Activated CD4-positive, CD25-positive, alpha-beta regulatory T cell treated with anti-CD3 and anti-CD28 coated beads, Interleukin-2, amount 50 U/mL, for 72 hours (primary cell): ENCODE measurements at regions not wholly inside any gene's neighbourhood (a gene's known extent, or its start where the extent isn't known, plus 50 kb on each side); places are given as distances from the start of the nearest gene placed in this dataset.

Experiments used
- DNase-seq: peaks from one replicate; pipeline ENCODE4 v3.0.0; 2021

GRCh38 chr4:1459722-1460511 lies 53.7 kb upstream of the NKX1-1 start:
- no peak for DNase-seq

DNA sequence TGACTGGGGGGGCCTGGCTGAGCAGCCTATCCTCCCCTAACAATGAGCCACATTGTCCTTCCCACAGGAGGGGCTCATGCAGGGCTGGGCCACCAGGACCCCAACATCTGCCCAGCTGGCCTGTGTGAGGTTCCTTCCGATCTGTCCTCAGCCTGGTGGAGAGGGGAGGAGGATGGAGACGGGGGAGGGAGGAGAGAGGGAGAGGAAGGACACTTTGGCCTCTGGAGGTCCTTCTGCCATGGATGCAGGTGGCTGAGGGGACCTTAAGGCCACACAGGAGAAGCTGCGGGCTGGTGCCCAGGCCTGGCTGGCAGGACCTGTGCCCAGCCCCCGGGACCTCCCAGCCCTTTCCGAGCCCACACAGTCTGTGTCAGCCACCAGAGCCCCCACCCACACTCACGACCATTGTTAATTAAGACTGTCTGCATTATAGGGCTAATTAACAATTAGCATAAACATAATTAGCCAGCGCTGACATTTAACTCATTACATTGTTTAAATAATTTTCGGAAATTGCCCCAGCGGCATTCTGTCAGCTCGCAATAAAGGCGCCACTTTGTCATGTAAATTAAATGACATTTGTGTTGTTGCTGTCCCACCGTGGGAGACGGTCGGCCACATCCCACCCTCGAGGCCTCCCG lies 53.0 kb upstream of the NKX1-1 start:
- no peak for DNase-seq

GRCh38 chr4:1458581-1458980 lies 52.3 kb upstream of the NKX1-1 start:
- no peak for DNase-seq
